D341Med (cell line): ENCODE measurements at regions not wholly inside any gene's neighbourhood (a gene's known extent, or its start where the extent isn't known, plus 50 kb on each side); places are given as distances from the start of the nearest gene placed in this dataset.
"Not testable (repeated sequence)": the region's sequence is repeated elsewhere in the genome, so short reads cannot be mapped to it uniquely, and the experiment has no call there.

Experiments used
- DNase-seq: peaks from one replicate; pipeline ENCODE4 v3.0.0; 2012; ENCODE audit warnings: low spot score

GRCh38 chr5:15334551-15335266 lies 165.3 kb upstream of the FBXL7 start:
- no peak for DNase-seq

- DNase-seq: no peak
Observed at GRCh38 chr5:15333091-15333490, 166.9 kb upstream of the FBXL7 start.

- DNase-seq: no peak
Observed at GRCh38 chr5:15326932-15327331, 173.0 kb upstream of the FBXL7 start.

GRCh38 chr5:15326471-15326870 lies 173.5 kb upstream of the FBXL7 start:
- DNase-seq: no peak

- DNase-seq: no peak
Observed at GRCh38 chr5:15322421-15322820, 177.6 kb upstream of the FBXL7 start.

- DNase-seq: no peak
Observed at GRCh38 chr5:15321776-15322175, 178.2 kb upstream of the FBXL7 start.

- no peak for DNase-seq
Observed at GRCh38 chr5:15320871-15321270, 179.1 kb upstream of the FBXL7 start.

- DNase-seq: no peak
Observed at GRCh38 chr5:15304914-15305834, 194.8 kb upstream of the FBXL7 start.

GRCh38 chr5:15304066-15304731 lies 195.8 kb upstream of the FBXL7 start:
- no peak for DNase-seq

GRCh38 chr5:15300141-15300540 lies 199.8 kb upstream of the FBXL7 start:
- no peak for DNase-seq

- no peak for DNase-seq
Observed at GRCh38 chr5:15290953-15291352, 209.0 kb upstream of the FBXL7 start.

- no peak for DNase-seq
Observed at GRCh38 chr5:15286650-15287049, 213.3 kb upstream of the FBXL7 start.

- DNase-seq: no peak
Observed at GRCh38 chr5:15285901-15286583, 213.9 kb upstream of the FBXL7 start.

- DNase-seq: no peak
Observed at GRCh38 chr5:15284706-15285105, 215.3 kb upstream of the FBXL7 start.

- no peak for DNase-seq
Observed at GRCh38 chr5:15283076-15283475, 216.9 kb upstream of the FBXL7 start.

GRCh38 chr5:15282611-15283010 lies 217.4 kb upstream of the FBXL7 start:
- DNase-seq: no peak

GRCh38 chr5:15271596-15271995 lies 228.4 kb upstream of the FBXL7 start:
- DNase-seq: not testable (repeated sequence)

GRCh38 chr5:15267966-15268365 lies 232.0 kb upstream of the FBXL7 start:
- no peak for DNase-seq

GRCh38 chr5:15266841-15267240 lies 233.1 kb upstream of the FBXL7 start:
- no peak for DNase-seq

GRCh38 chr5:15266229-15266628 lies 233.8 kb upstream of the FBXL7 start:
- no peak for DNase-seq

- DNase-seq: no peak
Observed at GRCh38 chr5:15263942-15264341, 236.0 kb upstream of the FBXL7 start.

- DNase-seq: no peak
Observed at GRCh38 chr5:15263406-15263805, 236.6 kb upstream of the FBXL7 start.
